Gastrocnemius medialis (tissue), 4 donors: ENCODE measurements at regions not wholly inside any gene's neighbourhood (a gene's known extent, or its start where the extent isn't known, plus 50 kb on each side); places are given as distances from the start of the nearest gene placed in this dataset.

Source experiments
- CTCF ChIP-seq, 5 experiments: fragments of 450-650 bp in 3 of 5; fragments of 200-600 bp in 2 of 5; sonication (generic) in 2 of 5; IDR thresholded peaks in 4 of 5; conservative IDR thresholded peaks in 1 of 5; 1 replicate in 4 of 5; 2 replicates in 1 of 5; pipeline ENCODE4 v1.5.1; 2016 to 2019; ENCODE audit warnings: antibody characterized with exemption in 5 of 5, mild to moderate bottlenecking in 3 of 5, moderate library complexity in 3 of 5
- POLR2A ChIP-seq, 2 donors: fragments of 450-650 bp; IDR thresholded peaks; one replicate each; pipeline ENCODE4 v1.6.1; 2017; ENCODE audit warnings: antibody characterized with exemption in 2 of 2, mild to moderate bottlenecking in 2 of 2, moderate library complexity in 2 of 2

GRCh38 chr2:239548965-239549595 is 148.3 kb upstream of the HDAC4 start:
- no peak for TF ChIP-seq CTCF (IDR thresholded peaks at IDR 0.05 in 4 of 5, conservative IDR thresholded peaks at IDR 0.05 in 1 of 5)
- no peak for TF ChIP-seq POLR2A (IDR thresholded peaks at IDR 0.05)
